ENCODE measurements at regions not wholly inside any gene's neighbourhood (a gene's known extent, or its start where the extent isn't known, plus 50 kb on each side); places are given as distances from the start of the nearest gene placed in this dataset.

DNA sequence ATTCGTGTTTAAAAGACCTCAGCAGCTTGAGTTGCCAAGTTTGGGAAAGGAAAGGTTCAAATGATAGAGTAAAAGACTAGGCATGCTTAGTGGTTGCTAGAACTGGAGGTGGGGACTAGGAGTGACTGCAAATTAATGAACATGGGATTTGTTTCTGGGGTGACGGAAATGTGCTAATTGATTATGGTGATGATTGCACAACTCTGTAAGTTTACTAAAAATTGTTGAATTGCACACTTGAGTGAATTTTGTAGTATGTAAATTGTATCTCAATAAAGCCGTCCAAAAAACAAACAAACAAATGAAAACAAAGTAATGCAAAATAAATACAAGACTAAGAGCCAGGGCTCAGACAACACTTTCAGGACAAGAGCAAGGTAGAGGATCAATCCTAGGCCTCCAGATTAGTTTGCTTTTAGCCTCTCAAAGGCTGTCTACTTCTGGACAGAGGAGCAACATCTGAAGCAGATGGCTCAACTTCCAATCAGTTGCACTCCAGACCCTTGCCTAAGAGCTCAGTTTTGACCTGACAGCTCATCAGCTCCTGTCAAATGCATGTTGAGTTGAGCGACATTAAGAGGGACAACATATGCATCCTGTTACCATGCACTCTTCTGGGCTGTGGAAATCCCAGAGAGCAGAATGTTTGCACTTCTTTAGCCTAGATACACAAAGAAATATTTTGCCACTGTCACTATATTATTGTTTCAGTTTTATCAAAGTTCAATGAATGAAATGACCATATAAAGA, 111.2 kb upstream of the ASIC2 start:
- DNase-seq (ENCODE audit: low read depth in 3 of 3) = no peak

DNA sequence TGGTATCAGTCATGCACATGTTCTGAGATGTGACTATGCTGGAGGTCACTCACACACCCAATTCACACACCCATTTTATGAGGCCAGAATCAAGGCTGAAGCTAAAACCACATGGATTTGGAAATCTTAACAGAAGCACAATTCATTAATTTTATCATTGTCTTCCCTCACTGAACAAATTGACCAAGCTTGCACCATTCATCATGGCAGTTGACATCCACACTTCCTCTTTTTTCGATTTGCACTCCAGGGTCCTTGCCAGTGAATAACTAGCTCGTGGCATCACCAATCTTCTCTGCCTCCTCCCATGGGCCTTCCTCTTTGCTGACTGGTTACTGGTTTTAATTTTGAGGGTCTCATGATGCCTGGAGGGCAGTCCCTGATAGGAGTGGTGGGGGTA, 123.0 kb upstream of the ASIC2 start:
- DNase-seq (ENCODE audit: low read depth in 3 of 3) = no peak

DNA sequence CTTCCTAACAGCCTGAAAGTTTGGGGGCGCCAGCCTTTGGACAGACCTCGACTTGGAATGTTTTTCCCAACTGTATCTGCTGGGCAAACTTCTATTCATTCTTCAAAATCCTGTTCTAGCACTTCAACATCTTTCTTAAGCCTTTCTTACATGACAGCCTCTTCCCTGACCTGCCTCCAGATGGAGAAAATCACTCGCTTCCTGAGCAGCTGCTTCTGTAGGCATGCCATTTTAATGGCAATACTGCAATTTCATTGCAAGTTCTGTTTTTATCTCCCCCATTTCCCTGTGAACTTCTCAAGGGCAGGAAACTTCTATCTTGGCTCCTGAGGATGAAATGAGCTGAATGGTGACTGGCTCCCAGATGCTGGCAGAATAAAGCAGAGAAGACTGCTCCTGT, 128.8 kb upstream of the ASIC2 start:
- no peak for DNase-seq (ENCODE audit: low read depth in 3 of 3)

DNA sequence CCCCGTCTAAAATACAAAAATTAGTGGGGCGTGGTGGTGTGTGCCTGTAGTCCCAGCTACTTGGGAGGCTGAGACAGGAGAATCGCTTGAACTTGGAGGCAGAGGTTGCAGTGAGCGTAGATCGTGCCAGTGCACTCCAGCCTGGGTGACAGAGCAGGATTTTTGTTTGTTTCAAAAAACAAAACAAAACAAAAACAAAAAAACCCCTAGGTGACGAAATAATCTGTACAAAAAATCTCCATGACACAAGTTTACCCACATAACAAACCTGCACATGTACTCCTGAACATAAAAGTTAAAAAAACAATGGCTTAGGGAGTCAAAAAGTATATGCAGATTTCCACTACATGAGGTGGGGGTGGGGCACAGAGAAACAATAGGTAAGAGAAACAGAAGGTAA, 140.5 kb upstream of the ASIC2 start:
- no peak for DNase-seq (ENCODE audit: low read depth in 3 of 3)

DNA sequence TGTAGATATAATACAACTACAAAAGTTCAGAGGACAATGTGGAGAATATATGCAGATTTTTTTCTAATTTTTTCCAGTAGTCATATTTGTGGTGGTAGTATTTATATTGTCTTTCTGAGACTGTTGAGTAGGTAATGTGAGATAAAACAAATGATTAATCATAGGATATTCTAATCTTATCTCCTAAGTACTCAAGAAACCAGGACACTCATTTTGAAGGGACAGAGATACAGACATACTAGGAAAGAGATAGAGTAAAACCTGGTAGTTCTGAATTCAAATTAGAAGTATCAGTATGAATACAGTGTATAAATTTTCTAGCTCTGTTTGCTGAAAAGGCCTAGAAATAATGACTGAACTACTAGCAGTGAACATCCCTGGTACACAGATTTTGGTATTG, 141.7 kb upstream of the ASIC2 start:
- no peak for DNase-seq (ENCODE audit: low read depth in 3 of 3)

DNA sequence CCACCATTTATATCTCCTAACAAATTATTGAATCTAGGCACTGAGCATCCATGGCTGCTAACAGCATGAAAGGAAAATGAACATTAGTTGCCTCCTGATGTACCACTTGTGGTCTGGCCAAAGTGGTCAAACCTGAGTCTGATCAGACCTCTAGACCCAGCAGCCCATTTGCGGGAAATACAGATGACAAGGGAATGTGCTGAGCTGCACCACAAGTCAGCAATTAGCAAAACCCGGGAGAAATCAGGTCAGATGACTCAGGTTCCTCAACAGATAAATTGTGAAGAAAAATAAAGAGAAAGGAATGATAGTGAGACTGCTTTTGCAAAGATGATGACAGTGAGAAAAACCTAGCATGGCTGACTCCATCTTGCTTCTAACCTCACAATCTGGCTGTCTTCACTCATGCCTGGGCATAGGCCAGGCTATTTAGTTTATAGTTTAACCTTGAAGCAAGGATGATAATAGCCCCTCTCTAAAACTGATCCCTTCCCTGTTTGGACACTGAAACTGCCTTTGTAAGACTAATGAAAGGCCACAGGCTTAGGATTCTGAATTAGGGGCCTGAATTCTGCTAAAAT, 142.7 kb upstream of the ASIC2 start:
- DNase-seq (ENCODE audit: low read depth in 3 of 3) = no peak

DNA sequence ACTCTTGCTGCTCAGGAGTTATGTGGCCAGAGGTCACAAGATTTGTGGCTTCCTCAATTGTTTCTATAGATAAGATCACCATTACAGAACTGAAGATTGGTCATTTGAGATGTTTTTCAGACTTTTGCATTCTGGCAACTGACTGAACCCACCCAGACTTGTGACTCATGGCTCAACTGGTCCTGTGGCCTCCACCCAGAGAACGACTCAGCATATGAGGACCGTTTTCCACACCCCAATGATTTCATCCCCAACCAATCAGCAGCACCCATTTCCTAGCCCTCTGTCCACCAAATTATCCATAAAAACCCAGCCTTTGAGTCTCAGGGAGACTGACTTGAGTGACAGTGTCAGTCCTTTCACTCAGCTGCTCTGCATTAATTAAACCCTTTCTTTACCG, 143.2 kb upstream of the ASIC2 start:
- no peak for DNase-seq (ENCODE audit: low read depth in 3 of 3)

DNA sequence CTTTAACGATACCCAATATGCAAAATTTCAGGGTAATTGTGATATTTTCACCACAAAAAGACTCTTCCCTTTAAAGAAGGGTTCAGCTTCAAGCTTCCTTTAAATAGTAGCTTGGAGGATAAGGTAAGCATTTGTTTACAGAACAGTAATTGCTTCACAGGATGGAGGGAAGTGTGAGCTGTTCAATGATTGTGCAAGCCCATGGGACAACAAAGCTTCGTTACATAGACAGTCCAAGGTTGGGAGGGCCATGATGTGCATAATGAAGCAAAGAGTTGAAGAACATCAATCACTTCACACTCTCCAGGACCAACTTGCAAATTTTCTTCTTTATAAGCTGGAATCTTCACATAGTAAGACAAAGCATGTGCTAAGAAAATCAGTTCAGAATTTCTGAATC, 145.0 kb upstream of the ASIC2 start:
- no peak for DNase-seq (ENCODE audit: low read depth in 3 of 3)

DNA sequence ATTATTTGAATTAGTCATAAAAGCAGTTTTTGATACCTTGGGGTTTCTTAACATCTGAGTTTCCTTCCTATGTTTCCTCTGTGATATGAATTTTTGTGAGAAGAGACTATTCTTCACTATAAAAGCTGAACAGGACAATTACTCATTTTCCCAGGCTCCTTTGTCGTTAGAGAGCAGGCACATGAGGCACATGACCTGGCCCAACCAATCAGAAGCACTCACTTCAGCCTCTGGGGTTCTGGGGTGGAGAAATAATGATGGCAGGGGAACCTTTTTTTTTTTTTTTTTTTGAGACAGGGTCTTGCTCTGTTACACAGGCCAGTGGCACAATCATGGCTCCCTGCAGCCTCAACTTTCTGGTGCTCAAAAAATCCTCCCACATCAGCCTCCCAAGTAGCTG, 145.5 kb upstream of the ASIC2 start:
- no peak for DNase-seq (ENCODE audit: low read depth in 3 of 3)

DNA sequence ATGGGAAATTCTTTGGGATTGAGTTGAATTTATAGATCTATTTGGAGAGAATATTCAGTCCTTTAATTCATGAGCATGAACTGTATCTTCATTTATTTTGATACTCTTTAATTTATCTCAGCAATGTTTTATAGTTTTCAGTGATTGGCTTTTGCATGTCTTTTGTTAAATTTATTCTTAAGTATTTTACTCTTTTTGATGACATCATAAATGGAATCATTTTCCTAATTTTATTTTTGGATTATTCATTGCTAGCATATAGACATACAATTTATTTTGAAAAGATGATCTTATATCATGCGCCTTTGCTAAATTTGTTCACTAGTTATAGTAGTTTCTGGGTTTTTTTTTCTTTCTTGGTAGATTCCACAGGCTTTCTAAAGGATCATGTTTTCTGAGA, 149.2 kb upstream of the ASIC2 start:
- DNase-seq (ENCODE audit: low read depth in 3 of 3) = no peak

DNA sequence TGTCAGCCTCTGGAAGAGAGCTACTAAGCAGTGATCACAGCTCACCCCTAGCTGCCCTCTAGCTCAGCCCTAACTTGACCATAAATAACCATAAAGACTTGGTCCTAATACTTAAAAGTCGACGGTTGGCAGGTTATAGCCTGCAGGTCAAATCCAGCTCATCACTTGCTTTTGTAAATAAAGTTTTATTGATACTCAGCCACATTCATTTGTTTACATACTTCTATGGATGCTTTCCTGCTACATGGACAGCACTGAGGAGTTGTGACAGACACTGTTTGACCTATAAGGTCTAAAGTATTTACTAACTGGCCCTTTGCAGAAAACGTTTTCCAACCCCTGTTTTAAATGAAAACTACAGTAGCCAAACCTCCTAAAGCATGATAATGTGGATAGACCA, 151.6 kb upstream of the ASIC2 start:
- DNase-seq (ENCODE audit: low read depth in 3 of 3) = no peak

DNA sequence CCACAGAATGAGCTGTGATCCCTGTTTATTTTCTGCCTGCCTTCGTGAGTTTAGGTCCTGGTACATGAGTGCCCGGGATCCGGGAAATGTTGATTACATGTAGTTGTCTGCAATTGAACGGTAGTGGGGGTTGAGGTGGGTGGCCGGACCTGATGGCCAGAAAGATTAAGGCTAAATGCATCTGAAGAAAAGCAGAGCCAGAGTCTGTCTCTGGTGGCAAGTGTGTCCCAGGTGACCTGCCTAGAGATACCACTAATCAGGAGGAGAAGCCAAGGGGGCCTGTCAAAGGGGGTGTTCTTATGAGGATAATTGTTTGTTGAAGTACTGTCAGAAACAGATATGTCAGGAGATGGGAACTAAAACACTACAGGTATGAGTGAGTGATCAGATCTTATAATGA, 154.0 kb upstream of the ASIC2 start:
- DNase-seq (ENCODE audit: low read depth in 3 of 3) = no peak

DNA sequence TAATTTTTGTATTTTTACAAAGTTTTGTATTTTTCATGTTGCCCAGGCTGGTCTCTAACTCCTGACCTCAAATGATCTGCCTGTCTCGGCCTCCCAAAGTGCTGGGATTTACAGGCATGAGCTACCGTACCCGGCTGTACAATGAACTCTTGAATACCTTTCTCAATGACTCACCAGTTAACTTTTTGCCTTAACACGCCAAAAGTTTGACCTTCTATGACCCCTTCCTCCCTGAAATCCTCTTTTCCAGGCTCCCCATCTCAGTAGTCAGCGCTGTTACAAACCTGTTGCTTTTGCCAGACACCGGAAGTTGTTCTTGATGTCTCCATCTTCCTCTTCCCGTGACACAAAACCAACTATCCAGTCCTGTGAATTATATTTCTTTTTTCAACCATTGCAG, 158.1 kb upstream of the ASIC2 start:
- no peak for DNase-seq (ENCODE audit: low read depth in 3 of 3)

DNA sequence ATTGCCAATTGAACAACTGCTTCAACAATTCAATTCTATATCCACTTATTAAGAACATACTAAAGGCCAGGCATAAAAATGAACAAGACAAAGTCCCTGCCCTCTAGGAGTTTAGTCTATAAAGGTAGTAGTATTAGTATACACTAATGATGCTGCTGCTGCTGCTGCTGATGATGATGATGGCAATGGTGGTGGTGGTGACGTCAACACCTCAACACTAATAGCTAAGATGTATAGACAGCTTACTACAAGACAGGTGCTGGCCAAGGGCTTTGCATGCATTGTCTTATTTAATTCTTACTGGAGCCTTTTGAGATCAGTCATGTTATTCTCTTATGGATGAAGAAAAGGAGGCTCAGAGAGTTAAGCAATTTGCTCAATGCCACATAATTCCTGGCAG, 164.4 kb upstream of the ASIC2 start:
- DNase-seq (ENCODE audit: low read depth in 3 of 3) = no peak

DNA sequence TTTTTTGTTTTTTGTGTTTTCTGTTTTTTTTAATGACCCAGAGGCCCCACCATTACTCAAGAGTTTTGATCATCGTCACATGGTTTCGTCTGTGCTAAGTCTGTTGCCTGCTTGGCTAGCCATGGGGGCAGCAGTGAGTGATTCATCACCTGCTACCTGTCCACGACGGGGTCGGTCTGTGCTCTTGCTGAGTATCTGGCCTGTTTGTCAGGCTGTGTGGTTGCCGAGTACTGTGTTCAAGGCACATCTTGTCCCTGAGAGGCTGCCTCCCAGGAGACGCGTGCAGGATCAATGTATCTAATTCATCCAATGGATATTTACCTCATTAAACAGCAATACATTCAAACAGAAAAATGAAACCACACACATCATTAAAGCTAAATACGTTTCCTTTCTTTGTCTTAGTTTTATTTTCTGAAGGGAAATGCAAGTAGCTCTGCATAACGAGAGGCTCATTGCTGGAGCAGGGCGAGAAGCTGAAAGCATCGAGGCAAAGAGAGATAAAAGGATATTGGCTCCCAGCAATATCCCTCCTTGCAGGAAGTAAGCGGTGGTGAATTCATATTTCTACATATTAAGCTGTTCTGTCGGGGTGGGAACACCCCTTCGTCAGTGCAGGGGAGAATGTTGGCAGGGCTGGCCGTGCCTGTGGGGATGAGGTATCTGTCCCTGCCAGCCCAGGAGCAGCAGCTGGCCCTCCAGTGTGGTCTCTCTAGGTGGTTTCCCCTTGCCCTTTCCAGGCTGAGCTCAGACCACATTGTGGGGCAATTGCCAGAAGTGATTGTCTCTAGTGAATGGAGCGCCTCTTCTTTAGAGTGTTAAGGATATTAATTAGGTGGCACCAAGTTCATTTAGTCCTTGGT, 166.2 kb upstream of the ASIC2 start:
- no peak for DNase-seq (ENCODE audit: low read depth in 3 of 3)

DNA sequence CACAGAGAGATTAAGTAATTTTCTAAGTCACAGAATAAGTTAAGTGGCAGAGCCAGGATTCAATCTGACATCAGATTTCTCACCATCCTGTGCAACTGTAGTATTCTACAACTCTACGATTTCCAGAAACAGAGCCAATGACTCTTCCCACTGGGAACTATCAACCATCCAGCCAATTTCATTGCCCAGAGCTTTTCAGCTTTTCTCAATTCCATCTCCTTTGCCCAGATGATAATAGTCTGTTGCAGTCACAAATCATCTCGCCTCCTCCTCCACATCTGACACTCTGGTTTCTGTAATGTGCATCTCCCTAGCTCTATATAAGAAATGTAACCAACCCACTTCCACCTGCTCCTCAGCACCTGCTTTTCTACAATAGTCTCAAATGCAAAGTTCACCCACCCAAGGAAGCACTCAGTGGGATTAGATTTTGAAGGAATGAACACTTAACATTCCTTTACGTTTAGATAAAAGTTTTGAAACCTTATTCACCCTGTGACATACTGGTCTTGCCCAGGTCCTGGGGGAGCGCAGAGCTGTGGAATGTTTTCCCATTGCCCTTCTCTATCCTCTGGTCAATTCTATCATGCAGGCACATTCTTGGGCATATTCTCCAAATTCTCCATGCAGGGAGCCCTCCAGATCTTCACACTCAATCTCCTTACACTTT, 167.8 kb upstream of the ASIC2 start:
- no peak for DNase-seq (ENCODE audit: low read depth in 3 of 3)

DNA sequence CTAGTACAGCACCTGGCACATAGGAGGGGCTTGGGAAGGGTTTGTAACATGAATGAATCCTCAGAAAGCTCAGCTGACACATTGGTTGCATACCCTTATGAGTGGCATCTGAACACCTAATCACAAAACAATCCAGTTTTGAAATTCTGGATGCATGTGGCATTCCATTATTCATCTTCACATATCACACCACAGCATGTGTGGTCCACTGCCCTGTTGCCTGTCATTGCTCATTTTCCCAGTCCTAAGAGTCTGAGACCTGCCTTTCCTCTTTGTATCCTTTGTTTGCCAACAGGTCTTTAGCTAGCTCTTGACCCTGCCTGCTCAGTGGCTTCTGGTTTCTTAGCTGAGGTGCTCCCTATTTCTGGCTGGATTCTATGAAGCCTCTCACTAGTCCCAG, 170.8 kb upstream of the ASIC2 start:
- DNase-seq (ENCODE audit: low read depth in 3 of 3) = no peak

DNA sequence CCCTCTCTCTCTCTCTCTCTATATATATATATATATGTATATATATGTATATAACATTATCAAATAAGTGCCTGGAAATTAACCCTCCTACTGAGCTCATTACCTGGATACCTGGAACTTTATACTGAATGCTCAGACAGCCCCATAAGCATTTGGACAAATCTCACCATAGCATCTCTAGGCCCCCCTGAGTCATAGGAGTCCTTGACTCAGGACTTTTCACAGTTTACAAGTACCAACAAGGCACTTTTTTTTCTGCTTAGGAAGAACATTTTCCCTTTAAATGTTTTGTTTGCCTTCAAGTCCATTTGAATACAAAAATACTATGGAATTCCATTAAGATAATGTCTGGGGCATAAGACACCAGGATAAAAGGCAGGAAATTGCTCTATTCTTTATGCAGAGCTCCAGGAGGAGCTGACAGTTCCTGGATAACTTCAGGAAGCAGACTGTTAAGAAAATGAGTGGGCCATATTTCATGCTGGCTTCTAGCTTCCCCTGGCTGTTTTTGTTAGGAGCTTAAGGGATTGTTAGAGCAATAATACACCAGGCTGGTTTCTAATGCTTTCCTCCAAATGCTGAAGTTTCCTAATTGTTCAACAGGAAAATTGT, 171.7 kb upstream of the ASIC2 start:
- DNase-seq (ENCODE audit: low read depth in 3 of 3) = no peak

DNA sequence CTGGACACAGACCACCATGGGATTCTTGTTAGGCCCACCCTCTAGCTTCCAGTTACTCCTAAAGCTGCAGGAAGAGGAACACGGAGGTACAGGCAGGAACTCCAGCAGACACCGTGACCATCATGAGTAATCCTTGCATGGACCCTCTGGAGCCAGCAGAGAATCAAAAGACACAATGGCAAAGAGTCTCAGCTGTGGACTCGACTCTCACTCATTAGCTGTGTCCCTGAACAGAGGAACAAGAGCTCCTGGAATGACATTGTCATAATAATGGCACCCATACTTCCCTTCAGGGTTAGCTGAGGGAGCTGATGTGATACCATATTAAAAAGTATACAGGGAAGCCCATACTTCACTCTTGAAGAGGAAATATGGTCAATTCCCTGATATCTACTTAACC, 176.3 kb upstream of the ASIC2 start:
- no peak for DNase-seq (ENCODE audit: low read depth in 3 of 3)

DNA sequence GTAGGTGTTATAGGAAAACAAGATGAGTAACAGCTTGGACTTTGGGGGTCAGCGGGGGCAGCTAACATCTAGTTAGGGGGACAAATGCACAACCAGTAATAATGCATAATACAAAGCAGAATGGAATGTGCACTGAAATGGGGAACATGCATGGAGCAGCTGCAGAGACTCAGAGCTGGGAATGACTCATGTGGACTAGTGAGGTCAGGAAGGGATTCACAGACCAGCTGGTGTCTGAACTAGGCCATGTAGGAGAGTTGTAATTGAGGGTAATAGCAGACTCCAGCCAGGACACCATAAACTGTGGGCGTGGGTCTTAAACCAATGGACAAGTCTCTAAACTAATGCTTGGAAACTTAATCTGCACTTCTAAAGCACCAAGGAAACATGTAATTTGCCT, 176.8 kb upstream of the ASIC2 start:
- no peak for DNase-seq (ENCODE audit: low read depth in 3 of 3)

DNA sequence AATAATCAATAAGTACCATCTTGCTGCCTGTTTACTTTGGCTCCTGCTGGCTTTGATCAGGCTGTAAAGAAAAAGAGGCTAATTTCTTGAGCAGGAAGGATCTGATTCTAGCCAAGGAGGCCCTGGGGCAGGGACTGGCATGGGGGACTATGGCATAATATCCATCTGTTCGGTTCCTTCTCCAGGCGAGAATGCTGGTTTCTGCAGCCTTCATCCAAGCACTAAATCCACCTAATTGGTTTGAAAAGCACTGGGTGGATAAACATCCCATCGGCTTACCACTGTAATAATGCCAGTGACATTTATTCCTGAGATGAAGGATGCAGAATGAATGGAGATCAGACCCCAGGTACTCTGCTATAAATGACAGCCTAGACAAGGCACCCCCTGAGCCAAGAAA, 180.0 kb upstream of the ASIC2 start:
- DNase-seq (ENCODE audit: low read depth in 3 of 3) = no peak

DNA sequence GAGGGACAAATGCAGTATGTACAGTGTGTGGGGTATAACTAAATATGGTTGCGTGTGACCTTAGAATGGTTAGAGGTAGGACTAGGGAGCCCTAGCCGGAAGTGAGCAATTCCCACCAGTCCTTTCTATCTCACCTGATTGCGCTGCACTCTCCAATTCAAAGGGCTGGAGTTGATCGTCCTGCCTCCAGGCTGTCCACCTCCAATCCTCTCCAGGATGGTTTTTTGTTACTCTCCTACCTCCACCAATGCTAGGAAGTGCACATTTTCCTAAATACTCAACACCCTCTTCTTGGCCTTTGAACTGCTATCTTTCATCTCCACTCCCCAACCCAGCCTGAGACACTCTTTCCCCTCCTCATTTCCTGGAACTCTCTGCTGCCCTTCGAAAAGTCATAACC, 181.7 kb upstream of the ASIC2 start:
- no peak for DNase-seq (ENCODE audit: low read depth in 3 of 3)
